MCF 10A (cell line): ENCODE measurements at regions not wholly inside any gene's neighbourhood (a gene's known extent, or its start where the extent isn't known, plus 50 kb on each side); places are given as distances from the start of the nearest gene placed in this dataset.

Experiments used
- BruUV-seq: library from RNA; stranded (reverse); fragments of 400-500 nt; replicated peaks from 2 replicates; lab custom pipeline; 2021; lab: Mats Ljungman, UMichigan
- CTCF ChIA-PET: fragments of 300-600 bp; sonication (Branson Sonifier 250); formaldehyde crosslinking; extraction: SDS; loops from one replicate; lab custom pipeline; 2021; ENCODE audit warnings: antibody characterized with exemption, inconsistent platforms; lab: Yijun Ruan, JAX
- POLR2A ChIA-PET: fragments of 300-600, 350-650 bp; sonication (Branson Sonifier 250); formaldehyde crosslinking; extraction: SDS; loops from one replicate; lab custom pipeline; 2020; ENCODE audit warnings: antibody characterized with exemption, inconsistent platforms; lab: Yijun Ruan, JAX
- DNase-seq: peaks from one replicate; pipeline ENCODE4 v3.0.0-alpha.2; 2018; ENCODE audit not compliant: unreplicated experiment
- H3K27ac Mint-ChIP-seq: one replicate; pipeline ENCODE4 v1.8.0; 2022; ENCODE audit warnings: mild to moderate bottlenecking, low read depth, mixed read lengths; ENCODE audit not compliant: unreplicated experiment
- H3K27me3 Mint-ChIP-seq: one replicate; pipeline ENCODE4 v1.8.0; 2022; ENCODE audit warnings: mixed read lengths; ENCODE audit not compliant: insufficient read depth, unreplicated experiment
- H3K36me3 Mint-ChIP-seq: one replicate; pipeline ENCODE4 v1.8.0; 2022; ENCODE audit warnings: mild to moderate bottlenecking, moderate library complexity, mixed read lengths; ENCODE audit not compliant: insufficient read depth, unreplicated experiment
- H3K4me1 Mint-ChIP-seq: one replicate; pipeline ENCODE4 v1.8.0; 2022; ENCODE audit warnings: mixed read lengths; ENCODE audit not compliant: insufficient read depth, unreplicated experiment
- H3K4me3 Mint-ChIP-seq: one replicate; pipeline ENCODE4 v1.8.0; 2022; ENCODE audit warnings: mild to moderate bottlenecking, moderate library complexity, mixed read lengths; ENCODE audit not compliant: unreplicated experiment
- H3K9me3 Mint-ChIP-seq: one replicate; pipeline ENCODE4 v1.8.0; 2022; ENCODE audit warnings: mixed read lengths; ENCODE audit not compliant: unreplicated experiment
- CTCF ChIP-seq: fragments of 200-600 bp; IDR thresholded peaks from one replicate; pipeline ENCODE4 v1.8.0; 2022; ENCODE audit warnings: antibody characterized with exemption, mild to moderate bottlenecking; ENCODE audit not compliant: unreplicated experiment
- intact Hi-C: fragments of 100-400 bp; cut with micrococcal nuclease; formaldehyde crosslinking; loops from 2 replicates; pipeline ENCODE4 v1.14.1; 2022

GRCh38 chr22:47259990-47260389, 497.5 kb downstream of the TBC1D22A start:
- Mint-ChIP-seq H3K4me3 (no peak overlapping the region), H3K9me3 (peaks cover 7% of the 10 kb centered on the region), H3K27me3 (no peaks in the 10 kb centered on the region), H3K4me1 (no peaks in the 10 kb centered on the region), H3K36me3 (no peaks in the 10 kb centered on the region), H3K27ac (no peak overlapping the region)
- intact Hi-C loops = no loop called here
- POLR2A ChIA-PET = no interaction called here
- no TSS peak for BruUV-seq
- TF ChIP-seq CTCF = no peak
- CTCF ChIA-PET = no interaction called here
- no peak for DNase-seq

GRCh38 chr22:47259049-47259448, 496.6 kb downstream of the TBC1D22A start:
- no peak for DNase-seq
- peaks cover 7% of the 10 kb centered on the region for H3K9me3 Mint-ChIP-seq
- H3K4me1 Mint-ChIP-seq = no peaks in the 10 kb centered on the region
- no peak overlapping the region for H3K4me3 Mint-ChIP-seq
- TF ChIP-seq CTCF = no peak
- no peak overlapping the region for H3K27ac Mint-ChIP-seq
- POLR2A ChIA-PET = interaction anchor here (0.6 kb wide), 1 partner anchor 198 kb away, joined by 4 read pairs; no protein-coding TSS in a partner anchor
- no peaks in the 10 kb centered on the region for H3K27me3 Mint-ChIP-seq
- H3K36me3 Mint-ChIP-seq = no peaks in the 10 kb centered on the region
- intact Hi-C loops = no loop called here
- CTCF ChIA-PET = no interaction called here
- BruUV-seq = no TSS peak

- no peak for TF ChIP-seq CTCF
- Mint-ChIP-seq H3K27me3 (no peaks in the 10 kb centered on the region), H3K27ac (no peak overlapping the region), H3K36me3 (no peaks in the 10 kb centered on the region), H3K9me3 (peaks cover 7% of the 10 kb centered on the region), H3K4me1 (no peaks in the 10 kb centered on the region), H3K4me3 (no peak overlapping the region)
- no TSS peak for BruUV-seq
- POLR2A ChIA-PET = no interaction called here
- CTCF ChIA-PET = no interaction called here
- no peak for DNase-seq
- intact Hi-C loops = no loop called here
Measured at GRCh38 chr22:47257976-47258375, 495.5 kb downstream of the TBC1D22A start.

- H3K36me3 Mint-ChIP-seq = no peaks in the 10 kb centered on the region
- ChIA-PET CTCF (interaction anchor here (0.5 to 0.7 kb wide), 2 partner anchors 272 to 1533 kb away, joined by 3 read pairs; no protein-coding TSS in a partner anchor), POLR2A (no interaction called here)
- no peak overlapping the region for H3K27ac Mint-ChIP-seq
- TF ChIP-seq CTCF = no peak
- no TSS peak for BruUV-seq
- H3K9me3 Mint-ChIP-seq = peaks cover 7% of the 10 kb centered on the region
- H3K27me3 Mint-ChIP-seq = no peaks in the 10 kb centered on the region
- DNase-seq = no peak
- H3K4me3 Mint-ChIP-seq = no peak overlapping the region
- intact Hi-C loops = no loop called here
- no peaks in the 10 kb centered on the region for H3K4me1 Mint-ChIP-seq
Measured at GRCh38 chr22:47257566-47257965, 495.1 kb downstream of the TBC1D22A start.
